GM12892 (cell line): ENCODE measurements at regions not wholly inside any gene's neighbourhood (a gene's known extent, or its start where the extent isn't known, plus 50 kb on each side); places are given as distances from the start of the nearest gene placed in this dataset.

Experiments used
- POLR2A ChIP-seq: IDR thresholded peaks from 2 replicates; pipeline ENCODE4 v1.6.1; 2011; ENCODE audit warnings: low read depth, low read length, control low read depth
- POLR2AphosphoS5 ChIP-seq: IDR thresholded peaks from 2 replicates; pipeline ENCODE4 v1.6.1; 2011; ENCODE audit warnings: low read depth, low read length, control low read depth
- TAF1 ChIP-seq: IDR thresholded peaks from 2 replicates; pipeline ENCODE4 v1.6.1; 2011; ENCODE audit warnings: low read depth, mild to moderate bottlenecking, control low read depth, low read length, borderline replicate concordance

- TF ChIP-seq POLR2AphosphoS5: no peak
- no peak for TF ChIP-seq POLR2A
- TF ChIP-seq TAF1: no peak
Observed at GRCh38 chr7:52980129-52980528, 55.3 kb upstream of the POM121L12 start.
